Right lung (tissue), 2 donors: ENCODE measurements at regions not wholly inside any gene's neighbourhood (a gene's known extent, or its start where the extent isn't known, plus 50 kb on each side); places are given as distances from the start of the nearest gene placed in this dataset.

Experiments
- DNase-seq, 2 donors: peaks; one replicate each; pipeline ENCODE4 v3.0.0-alpha.2; 2013

DNA sequence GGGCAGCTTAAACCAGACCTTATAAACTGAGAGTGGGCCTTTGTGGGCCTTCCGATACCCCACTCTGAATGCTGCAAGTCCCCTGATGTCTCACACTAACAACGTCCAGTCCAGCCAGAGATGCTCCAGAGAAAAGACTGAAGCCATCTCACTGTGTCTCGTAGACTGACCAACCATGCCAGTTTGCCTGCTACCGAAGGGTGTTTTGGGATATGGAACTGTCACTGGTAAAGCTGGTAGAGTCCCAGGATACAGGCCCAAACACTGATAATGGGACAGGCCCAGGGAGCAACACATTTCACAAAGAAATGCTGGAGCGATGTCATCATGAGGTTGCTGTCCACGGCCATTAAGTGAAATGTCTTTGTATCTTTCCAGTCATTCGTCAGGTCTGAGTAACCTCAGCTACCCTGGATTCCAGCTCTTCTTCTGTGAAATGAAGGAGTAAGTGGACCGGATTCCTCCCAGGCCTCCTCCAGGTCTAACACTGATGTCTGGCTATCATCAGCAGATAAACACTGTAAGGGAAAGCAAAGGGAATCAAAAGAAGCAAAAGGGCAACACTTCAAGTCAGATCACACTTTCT, 81.6 kb downstream of the SLC5A7 start:
- no peak for DNase-seq

DNA sequence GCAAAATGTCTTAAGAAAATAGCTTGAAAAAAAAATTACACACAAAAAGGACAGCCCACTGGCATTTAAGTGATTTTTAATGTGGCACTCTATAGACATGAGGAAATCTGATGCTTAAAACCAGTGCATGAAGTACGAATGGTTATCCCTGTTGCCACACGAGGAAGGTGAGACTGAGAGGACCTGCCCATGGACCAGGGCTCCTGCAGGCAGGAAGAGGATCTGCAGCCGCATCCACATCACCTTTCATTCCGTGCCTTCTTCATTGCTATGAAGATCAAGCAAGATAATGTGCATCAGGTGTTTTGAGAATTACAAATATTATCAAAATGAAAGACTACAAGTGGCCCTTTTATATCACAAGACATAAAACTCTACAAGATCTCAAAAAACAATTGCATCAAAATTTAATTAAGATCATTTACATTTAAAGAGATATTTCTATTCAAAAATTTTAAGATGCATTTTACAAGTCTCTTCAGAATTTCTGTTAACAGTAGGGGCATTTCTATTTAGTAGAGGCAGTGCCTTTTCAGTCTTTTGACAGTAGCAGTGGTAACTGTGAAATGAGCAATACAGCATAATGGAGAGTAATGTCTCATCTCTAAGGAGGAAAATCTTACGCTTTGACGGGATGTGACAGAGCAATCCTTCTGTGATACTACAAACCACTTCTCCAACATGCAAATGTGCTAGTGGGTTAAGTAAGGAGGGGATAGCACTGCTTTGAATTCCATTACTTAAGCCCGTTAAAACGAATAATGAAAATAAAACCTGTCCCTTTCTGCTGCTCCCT, 83.4 kb downstream of the SLC5A7 start:
- DNase-seq = no peak

DNA sequence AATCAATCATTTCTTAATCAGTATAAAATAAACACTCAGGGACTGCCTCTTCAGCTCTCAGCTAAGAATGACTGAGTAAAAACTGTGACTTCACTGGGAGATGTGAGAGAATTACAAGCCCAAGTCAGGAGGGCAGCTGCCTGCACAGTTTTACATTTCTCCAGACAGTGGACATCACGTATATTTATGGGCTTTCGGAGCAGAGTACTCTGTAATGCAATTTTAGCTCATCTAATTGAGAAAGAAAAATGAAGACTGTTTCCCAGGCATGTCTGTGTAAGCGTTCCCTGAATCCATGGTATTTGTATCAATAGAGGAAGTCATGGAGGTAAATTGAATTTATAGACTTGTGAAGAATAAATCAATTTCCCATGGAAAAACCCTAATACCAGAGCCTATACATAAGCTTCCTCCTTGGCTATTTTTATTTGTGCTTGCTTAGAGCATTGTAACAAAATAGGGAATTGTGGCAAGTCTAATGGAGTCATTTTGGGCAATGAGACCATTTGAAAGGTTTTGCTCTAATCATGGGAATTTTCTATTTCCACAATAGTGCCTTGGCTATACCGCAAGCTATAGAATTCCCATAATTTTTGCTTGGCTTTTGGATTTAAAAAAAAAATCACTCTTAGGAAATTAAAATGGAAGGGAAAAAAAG, 87.2 kb downstream of the SLC5A7 start:
- no peak for DNase-seq

DNA sequence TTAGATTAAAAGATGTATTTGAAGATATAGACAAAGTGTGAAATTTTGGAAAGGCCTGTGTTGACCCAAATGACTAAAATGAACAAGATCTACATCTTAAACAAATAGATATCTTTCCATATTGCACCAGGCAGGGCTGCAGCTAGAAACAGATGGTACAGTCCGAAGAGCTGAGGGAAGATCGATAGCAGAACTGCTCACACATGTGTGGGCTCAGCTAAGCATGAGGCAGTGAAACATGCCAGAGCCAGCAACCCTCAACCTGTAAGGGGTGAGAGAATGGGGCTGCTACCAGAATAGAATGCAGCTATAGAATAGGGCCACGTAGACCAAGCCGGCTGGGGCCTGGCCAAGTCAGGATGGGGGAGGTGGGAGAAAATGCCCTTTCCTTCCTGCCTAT, 87.8 kb downstream of the SLC5A7 start:
- DNase-seq = no peak

DNA sequence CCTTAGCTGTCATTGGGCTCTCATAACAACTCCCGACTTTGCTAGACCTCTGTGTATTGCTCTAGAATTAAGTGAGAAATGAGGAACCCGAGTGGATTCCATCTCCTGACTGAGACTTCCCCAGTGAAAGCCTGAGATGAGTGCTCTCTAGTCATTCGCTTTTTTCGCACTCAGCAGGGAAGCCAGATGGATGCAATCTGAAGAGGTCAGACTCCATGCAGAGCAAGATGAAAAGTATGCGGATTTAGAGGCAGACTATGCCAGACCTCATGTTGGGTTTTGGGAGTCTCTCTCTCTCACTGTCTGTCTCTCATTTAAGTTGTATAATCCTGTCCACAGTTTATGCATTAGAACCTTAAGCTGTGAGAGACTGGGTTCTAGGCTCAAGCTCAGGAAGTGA, 88.6 kb downstream of the SLC5A7 start:
- no peak for DNase-seq

DNA sequence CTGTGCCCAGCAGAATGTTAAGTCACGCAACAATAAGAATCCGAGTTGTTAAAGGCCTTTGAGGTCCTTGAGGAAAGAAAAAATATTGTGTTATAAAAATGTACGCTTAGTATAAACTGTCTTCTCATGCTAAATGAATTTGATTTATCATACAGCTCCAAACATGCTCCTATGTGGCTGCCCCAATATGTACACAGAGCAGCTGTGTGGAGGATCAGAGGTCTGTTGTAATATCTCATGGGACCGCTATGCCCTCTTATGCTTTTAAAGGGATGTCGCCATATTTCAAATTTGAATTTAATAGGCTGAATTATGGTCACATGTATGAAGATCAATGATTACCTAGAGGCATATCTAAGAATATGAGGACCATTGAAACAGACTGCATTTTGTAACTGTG, 90.2 kb downstream of the SLC5A7 start:
- DNase-seq = no peak

DNA sequence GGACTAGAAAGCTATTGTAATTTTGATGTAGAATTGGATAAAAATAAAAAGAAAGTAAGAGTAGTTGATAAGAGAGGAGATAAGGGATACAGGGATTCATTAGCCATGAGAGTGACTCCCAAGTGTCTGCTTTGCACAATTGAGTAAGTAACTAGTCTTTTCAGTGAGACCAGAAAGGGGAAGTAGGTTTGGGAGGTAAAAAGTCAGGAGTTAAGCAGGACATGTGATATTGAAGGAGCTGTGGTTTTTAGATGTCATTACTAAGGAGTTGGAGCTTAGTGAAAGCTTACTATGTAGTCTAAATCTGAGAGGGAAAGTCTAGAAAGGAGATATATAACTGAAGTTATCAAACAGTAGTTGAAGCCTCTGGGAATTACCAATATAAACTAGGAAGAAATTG, 93.4 kb downstream of the SLC5A7 start:
- DNase-seq = no peak

DNA sequence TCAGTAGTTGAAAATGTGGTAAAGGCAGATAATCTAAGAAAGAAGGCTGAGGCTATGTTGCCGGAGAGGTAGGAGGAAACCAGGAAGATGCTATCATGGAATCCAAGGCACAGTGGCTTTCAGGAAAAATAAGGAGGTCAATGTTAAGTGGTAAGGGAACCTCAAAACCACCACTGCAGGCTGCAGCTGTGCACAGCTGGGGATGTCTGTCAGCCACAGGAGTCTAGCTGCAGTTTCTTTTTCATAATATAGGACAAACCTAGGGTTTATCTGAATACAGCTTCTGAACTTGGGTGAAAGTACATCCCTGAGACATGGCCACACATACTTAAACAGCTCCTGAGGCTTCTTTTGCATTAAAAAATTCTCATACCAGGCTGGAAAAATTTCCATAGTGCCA, 93.9 kb downstream of the SLC5A7 start:
- no peak for DNase-seq

DNA sequence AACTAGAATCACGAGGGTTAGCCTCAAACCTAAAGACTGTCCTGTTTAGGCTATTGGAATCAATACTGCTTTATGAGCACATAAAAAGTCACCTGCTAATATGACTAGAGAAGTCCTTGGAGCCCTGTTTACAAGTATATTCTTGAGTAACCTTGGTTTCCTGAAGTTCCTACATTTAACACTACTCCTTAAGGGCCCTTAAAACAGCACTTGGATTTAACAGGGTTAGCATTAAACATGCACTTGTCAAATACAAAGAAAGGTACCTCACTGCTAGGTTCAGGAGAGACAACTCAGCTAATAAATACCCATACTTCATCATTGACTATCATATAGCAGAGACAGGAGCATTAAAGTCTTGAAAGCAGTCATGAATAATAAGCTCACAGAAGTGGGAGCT, 96.7 kb downstream of the SLC5A7 start:
- DNase-seq = peak in 1 of 2 donors; percentile 4

DNA sequence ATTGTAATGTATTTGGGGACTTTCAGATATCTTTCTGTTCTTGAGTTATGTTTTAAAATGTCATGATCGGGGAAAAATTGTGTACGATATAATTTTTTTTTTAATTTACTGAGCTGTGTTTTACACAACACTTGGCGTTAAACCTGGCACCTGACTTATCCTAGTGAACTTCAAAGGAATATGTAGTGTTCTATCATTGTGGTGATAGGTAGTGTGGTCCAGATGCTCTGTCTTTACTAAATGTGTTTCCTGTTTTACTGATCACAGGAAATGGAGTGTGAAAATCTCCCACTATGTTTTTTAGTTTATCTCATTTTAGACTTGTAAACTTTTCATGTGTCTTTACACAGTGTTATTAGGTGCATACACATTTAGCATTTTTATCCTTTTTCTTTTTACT, 98.0 kb downstream of the SLC5A7 start:
- no peak for DNase-seq

DNA sequence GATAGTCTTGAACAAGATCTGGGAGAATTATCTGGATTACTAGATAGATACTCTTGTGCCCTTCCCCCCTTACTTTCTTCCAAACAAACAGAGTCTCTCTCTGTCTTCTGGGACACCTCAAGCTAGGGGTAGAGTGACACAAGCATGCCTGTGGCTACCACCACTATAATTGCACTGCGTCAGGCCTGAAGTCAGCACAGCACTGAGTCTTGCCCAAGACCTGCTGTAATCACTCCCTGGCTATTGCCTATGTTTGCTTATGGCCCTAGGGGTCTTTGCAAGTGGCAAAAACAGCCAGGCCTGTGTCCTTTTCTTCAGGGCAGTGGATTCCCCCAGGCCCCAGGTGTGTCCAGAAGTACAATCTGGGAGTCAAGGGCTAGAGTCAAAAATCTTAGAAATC, 106.6 kb downstream of the SLC5A7 start:
- no peak for DNase-seq

DNA sequence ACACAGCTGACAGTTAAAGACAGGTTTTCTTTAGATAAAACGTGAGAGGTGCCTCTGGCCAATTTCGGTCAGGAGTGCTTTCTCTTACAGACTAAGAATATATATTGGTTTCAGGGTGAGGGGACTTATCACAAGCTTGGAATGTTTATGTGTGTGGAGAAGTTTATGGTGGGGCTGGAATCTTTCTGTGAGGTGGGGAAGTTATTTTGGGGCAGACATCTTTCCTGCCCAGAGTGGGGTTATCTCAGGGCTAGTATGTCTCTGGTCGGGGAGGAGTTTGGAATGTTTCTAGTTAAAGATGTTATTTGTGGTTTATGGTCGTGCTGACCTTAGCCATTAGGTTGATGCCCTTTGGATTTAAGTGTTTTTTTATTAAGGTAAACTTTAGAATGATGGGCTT, 115.2 kb downstream of the SLC5A7 start:
- DNase-seq = no peak

DNA sequence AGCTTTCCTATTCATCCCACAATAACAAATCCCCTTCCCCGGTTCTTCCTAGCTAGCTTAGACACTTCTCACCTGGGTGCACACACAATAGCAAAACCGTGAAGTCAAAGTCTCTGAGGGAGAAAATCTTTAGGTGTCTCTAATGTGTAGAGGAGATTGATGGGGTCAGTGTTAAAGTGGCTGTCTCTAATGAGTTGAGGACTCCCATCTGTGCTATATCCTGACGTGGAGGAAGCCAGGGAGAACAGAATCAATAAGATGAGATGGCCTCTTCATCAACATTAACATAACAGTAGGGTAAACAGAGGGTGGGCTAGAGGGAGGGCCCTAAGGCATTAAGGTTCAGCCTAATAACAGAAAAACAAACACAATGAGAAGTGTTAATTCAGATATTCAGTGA, 120.4 kb downstream of the SLC5A7 start:
- DNase-seq = no peak

DNA sequence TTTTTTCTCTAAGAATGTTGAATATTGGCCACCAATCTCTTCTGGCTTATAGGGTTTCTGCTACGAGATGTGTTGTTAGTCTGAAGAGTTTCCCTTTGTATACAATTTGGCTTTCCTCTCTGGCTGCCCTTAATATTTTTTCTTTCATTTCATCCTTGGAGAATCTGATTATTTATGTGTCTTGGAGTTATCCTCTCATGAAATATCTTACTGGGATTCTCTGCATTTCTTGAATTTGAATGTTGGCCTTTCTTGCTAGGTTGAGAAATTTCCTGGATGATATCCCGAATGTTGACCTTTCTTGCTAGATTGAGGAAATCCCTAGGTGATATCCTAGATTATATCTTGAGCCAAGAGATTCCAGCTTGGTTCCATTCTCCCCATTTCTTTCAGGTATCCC, 125.6 kb downstream of the SLC5A7 start:
- DNase-seq = no peak

DNA sequence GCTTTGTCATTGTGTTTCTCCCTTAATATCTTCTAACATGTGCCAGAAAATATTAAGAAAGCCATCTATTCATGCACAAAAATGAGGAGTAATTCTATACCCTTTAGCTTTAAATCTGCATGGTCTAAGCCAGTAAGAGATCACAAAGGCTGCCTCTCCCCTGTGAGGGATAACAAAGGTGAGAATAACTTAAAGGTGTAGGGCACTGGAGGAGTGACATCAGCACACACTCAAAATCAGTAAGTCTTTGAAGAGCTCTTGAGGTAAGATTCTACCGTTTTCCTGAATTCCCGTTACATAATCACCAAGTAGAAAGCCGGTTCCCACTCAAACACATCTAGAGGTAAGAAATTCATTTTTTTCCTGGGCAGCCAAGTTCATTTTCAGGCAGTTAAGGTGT, 123.9 kb upstream of the SULT1C3 start:
- peak; percentile 2 to 4 for DNase-seq

DNA sequence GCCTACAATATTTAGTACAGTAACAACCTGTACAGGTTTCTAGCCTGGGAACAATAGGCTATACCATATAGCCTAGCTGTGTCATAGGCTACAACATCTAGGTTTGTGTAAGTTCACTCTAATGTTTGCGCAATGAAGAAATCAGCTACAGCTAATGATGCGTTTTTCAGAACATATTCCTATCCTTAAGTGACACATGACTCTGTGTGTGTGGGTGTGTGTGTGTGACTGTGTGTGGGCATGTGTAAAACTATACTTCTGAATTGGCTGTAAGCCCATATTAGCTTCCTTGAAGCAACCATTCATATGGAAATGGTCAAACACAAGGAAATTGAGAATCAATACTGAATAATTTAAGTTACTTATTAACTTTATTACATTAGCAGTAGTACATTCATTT, 120.8 kb upstream of the SULT1C3 start:
- no peak for DNase-seq

DNA sequence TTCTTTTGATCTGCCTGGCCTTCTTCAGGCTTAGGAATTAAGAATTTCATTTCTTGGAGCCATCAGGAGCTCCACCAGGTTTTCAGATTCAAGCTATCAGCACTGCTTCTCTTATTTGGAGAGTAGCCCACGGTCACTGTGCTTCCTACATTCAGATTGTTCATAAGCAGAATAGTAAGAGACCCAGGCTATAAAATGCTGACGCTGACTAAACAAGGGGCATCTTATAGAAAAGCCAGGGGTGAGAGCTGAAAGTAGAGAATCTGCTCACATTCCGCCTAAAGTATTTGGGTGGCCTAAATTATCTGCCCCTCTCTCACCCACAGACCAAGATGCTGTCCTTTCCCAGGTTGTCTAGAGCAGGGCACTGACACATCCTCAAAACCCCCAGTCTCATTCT, 120.3 kb upstream of the SULT1C3 start:
- DNase-seq = no peak

DNA sequence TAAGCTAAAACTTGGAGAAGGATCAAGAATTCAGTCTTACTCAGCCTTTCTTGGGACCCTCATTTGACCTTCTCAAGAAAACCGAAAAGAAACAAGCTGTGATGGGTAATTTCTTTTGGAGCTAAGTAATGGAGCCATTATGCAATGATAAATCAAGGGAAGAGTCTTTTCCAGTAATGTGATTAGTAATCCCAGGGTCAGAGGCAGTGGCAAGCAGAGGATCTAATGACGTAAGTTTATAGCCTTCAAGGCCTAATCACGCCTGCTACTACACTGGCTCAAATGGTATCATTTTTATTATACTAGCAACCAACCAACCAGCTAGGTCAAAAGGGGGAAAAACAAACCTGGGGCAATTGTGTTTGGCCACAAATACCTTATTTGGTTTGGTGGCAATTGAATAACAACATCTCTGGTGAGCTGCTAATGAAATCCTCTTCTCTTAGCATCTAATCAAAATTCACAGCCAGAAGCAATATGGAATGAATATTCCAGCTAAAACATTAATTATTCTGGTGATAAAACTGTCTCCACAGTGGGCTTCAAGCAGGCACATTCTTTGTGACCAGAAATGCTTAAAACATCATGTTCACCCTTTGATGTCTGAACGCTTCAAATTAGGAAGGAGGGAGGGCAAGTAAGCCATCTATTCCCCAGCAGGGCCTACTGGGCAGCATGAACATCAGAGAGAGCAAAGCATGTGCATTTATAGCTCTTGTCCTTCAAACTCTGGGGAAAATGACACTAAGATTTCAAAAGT, 114.9 kb upstream of the SULT1C3 start:
- no peak for DNase-seq

DNA sequence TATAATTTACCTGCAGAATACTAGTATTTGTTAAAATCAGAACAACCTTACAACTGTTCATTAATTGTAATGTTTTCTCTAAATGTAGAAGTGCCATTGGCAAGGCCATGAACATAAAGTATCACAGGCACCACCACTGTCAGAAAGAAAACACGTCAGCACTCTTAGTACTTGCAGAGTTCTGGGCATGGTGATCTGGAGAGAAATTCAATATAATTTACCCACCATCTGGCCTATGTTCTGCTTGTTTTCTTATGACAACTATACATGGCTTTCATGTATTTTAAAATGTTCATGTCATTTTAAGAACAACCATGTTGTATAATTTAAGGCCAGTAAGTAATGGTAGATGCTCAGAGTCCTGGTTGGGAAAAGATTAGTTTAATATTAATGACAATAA, 114.2 kb upstream of the SULT1C3 start:
- DNase-seq = no peak

DNA sequence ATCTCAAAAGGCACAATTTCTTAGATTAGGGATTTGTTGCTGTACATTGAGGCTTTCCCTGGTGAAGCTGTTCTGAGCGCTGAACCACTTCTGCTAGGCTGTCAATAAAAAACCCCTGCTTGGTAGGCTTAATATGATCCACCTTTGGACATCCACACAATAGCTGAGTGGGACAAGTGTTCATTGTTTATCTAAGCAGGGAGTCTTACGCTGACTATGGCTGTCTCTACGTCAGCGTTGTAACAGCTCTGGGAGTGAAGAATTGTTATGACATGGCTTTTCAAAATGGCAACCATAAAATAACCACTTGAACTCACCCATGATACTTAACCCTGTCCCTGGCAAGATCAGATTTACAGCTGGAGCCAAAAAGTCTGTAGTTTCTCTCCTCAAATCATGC, 111.5 kb upstream of the SULT1C3 start:
- no peak for DNase-seq

DNA sequence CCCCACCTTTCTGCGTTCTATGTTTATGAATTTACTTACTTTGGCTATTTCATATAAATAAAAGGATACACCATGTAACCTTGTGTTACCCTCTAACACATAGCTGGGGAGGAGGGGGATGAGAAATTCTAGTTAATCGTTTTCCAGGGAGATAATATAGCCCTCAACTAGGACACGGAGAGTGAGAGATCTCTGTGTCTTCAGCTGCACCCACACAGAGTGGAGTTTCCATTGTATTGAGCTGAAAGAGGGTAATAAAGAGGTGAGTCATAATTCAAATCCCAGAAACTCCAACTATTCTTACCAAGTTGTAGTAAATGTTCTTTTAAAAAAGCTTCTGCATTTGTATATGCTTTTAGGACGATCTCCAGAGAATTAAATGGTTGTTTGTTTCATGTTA, 110.1 kb upstream of the SULT1C3 start:
- no peak for DNase-seq

DNA sequence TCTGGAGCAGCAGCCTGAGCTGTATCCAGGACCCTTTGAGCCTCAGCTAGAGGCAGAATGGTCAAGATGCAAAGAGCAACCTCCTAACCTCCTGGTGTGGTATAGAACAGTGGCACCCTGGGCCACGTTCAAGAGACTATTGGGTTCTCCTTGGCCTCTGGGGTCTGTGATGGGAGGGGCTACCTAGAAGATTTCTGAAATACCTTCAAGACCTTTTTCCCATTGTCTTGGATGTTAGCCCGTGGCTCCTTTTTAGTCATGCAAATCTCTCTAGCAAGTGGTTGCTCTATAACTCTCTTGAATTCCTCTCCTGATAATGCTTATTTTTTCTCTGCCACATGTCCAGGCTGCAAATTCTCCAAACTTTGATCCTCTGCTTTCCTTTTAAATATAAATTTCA, 106.3 kb upstream of the SULT1C3 start:
- no peak for DNase-seq

DNA sequence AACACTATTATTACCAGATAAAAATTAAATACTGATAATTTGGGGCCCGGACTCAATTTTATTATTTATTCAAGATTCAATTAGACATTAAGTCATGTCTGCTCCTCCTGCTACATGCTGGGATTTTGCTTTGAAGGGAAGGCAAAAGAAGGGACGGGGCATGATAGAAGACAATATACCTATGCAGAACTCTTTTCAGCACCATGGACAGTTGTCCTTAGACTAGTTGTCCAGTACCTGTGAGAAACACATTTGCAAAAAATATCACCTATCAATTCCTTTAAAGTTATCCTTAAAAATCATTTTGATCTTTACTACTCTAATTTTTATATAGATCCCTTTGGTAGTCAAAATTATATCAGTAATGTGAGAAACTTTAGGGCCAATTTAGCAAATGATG, 100.2 kb upstream of the SULT1C3 start:
- DNase-seq = peak in 1 of 2 donors; percentile 3
